Activated CD4-positive, alpha-beta T cell treated with anti-CD3 and anti-CD28 coated beads for 1 hour (primary cell): ENCODE measurements at regions not wholly inside any gene's neighbourhood (a gene's known extent, or its start where the extent isn't known, plus 50 kb on each side); places are given as distances from the start of the nearest gene placed in this dataset.

ENCODE experiments used
- DNase-seq: peaks from one replicate; pipeline ENCODE4 v3.0.0-alpha.2; 2020

DNA sequence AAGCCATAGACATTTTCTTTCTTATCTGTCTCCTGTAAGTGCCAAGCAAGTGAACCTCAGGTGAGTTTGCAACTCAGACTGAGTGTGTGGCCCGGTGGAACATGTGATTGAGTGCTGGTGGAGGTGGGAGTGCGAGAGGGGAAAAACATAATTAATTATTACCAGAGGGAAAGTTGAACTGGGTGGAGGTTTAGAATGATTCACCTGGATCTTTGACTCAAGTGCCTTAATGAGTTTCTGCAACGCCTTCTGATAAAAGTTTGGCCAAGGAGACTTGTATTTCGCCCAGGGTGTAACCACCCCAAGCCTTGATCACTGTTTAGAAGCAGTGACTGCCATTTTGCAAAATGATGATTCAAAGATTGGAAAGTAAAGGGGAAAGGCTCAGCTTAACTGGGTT, 513.9 kb downstream of the GATA3 start:
- no peak for DNase-seq

DNA sequence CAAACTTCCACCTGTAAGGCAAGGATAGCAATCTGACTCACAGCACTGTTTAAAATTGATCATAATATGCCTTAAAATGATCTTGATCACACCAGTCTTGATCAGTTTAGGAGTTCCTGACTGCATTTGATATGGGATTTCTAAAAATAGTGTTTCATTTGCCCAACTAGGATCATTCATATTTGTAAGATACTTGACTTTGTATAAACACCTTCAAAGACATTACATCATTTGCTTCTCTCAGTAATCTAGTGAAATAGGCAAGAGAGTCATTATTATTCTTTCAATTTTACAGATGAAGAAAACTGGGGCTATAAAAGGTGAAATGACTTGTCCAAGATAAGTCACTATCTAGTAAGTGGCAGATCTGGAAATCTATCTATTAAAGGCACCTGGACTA, 521.1 kb downstream of the GATA3 start:
- DNase-seq = no peak

DNA sequence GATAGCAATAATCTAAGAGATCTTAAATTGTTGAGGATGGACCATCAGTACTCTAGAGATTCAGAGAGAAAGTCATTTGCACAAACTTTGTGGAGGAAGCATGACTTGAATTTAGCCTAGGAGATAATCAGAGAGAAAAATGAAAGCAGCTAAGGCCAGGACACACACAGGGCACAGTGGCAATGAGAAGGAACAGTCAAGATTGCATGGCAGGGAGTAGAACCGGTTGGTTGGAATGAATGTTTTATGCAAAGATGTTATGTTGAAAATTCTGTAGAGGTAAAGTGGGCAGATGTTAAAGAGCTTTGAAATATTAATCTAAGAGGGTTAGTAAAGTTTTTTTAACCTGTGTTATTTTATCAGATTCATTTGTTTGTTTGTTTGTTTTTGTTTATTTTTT, 521.8 kb downstream of the GATA3 start:
- no peak for DNase-seq

DNA sequence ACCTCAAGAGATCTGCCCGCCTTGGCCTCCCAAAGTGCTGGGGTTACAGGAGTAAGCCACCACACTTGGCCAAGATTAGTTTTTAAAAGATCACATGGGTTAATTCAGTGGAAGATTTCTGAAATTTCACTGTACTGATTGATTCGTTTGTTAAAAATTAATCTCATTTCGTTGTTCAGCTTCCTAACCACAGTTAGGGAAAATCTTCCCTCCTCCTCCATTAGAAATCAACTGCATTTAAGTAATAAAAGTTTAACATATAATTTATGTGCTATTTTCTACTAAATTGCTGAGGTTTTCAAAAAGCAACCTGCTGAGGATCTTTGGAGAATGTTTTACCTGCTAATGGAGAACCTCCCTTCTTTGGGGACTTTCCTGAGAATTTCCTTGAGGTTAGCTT, 522.4 kb downstream of the GATA3 start:
- no peak for DNase-seq

DNA sequence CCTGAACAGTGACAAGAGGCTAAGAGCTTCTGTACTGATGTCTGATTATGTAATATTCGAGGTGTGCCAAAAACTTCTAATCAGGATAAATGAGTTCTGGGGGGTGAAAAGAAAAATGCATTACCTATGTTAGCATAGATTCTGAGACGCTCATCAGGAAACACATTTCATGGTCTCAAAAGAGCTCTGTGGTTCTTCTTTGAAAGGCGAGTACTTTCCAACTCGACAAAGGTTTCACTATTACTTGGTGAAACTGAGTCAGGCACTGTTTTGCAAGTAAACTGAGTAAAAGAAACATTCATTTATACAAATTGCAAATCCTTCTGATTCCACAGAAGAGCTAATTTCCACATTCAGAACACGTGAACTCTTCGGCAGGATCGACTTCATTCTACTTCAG, 523.2 kb downstream of the GATA3 start:
- DNase-seq = no peak

DNA sequence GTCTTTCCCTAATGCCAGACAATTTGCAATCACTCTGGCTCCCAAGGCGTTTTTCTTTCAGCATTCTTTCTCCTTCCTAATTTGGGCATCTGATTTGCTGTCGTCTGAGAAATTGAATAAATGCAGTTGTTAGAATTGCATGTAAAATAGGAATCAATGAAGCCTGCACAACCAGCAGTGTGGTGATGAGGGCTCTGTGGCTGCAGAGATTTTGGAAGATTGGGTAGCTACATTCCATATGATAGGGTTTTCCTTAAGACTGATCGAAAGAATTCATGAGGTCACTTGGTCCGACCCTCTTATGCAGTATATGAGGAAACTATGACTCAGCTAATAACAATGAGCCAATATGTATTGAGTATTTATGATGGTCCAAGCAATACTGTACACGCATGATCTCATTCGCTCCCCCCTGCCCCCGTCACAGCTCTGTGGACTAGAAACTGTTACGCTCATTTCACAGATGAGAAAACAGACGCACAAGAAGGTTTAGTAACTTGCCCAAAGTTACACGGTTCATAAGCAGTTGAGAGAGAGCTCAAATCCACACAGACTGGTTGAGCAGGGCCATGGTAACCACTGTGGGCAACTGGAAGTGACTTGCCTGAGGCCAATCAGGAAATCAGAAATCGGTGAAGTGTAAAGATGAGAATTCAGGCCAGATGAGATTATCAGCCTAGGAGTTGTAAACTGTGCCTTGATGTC, 527.2 kb downstream of the GATA3 start:
- no peak for DNase-seq

DNA sequence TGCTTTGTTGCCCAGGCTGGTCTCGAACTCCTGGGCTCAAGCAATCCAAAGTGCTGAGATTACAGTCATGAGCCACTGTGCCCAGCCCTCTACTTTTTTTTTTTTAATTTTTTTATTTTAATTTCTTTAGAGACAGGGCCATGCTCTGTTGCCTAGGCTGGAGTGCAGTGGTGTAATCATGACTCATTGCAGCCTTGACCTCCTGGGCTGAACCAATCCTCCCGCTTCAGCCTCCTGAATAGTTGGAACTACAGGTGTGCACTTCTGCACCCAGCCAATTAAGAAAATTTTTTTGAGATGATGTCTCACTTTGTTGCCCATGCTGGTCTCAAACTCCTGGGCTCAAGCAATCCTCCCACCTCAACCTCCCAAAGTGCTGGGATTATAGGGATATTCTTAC, 528.6 kb downstream of the GATA3 start:
- DNase-seq = no peak

DNA sequence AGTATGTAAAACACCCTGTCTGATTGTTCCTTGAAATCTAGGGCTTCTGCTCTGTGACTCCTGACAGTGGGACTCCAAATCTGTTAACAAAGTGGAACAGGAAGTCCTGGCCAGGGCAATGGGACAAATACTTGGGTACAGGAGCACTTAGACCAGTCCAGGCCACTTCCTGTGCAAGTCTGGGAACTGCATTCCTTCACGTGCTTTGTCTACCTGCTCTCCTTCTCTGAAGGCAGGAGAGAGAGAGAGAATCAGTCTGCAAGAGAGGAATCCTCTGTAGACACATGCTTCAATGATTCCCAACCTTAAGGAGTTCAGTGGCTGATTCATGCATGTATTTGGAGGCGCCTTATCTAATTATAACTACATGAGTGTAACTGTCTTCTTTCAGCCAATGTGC, 530.2 kb downstream of the GATA3 start:
- DNase-seq = no peak

DNA sequence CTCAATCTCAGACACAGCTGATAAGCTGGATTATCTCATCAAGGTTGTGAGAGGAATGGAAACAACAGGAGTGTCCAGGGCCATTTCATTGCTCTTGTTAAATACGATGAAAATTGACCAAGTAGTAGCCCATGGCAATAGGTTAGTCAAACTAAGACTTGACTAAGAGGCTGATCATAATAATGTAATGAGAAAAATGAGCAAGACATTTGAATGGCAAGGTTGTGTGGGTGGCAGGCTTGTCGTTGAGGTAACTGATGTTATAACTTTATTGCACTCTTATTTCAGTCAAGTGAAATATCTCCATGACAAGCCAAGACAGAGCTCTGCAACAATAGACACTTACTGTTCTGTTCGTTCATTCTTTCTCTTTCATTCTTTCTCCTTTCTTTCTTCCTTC, 532.0 kb downstream of the GATA3 start:
- no peak for DNase-seq

DNA sequence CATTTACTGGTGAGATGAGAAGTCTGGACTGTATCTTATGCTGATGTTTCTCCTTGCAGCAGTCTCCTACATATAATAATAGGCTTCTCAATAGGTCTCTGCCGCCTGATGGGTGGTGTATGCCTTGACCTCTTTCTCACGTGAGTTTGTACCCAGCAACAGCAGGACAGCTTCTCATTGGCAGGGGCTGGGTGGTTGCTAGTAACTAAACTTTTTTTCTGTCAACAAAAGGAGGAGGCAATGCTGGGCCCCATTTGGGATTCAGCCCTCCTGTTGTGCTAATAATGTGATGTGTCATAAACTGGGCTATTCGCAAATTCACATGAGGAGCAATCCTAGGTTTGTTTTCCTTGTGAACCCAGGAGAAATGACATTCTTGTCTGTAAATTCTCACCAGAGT, 533.6 kb downstream of the GATA3 start:
- DNase-seq = no peak

DNA sequence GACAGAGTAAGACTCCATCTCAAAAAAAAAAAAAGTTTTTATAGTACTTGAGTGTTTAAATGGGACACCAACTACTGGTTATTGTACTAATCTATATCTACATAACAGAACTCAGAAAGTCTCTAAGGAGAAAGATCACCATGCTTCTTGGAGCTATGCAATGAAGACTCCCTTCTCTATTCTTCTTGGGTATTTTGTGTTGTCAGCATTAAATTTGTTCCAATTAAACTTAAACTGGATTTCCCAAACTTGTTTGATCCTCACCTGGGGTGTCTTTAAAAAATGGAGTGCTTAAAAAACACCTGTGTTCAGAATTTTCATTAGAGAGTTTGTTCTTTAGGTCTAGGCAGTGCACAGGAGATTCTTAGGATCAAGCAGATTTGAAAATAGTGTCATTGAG, 536.0 kb downstream of the GATA3 start:
- no peak for DNase-seq

DNA sequence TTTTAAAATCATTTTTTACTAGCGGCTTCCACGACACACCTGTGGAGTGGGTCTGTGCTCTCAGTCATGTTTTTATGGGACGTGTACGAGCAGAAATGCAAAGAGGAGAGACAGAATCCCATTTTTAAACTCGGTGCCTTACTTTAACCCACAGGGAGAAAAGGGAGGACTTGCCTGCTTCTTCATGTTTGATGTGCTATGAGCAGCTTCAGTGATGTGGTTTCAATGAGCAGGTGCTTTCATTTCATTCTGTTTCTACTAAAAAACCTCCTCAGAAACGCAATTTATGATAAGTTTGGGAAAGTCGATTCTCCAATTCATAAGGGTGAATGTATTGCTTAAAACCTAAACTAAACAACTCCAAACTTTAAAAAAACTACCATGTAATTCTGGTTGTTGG, 537.2 kb downstream of the GATA3 start:
- DNase-seq = no peak

DNA sequence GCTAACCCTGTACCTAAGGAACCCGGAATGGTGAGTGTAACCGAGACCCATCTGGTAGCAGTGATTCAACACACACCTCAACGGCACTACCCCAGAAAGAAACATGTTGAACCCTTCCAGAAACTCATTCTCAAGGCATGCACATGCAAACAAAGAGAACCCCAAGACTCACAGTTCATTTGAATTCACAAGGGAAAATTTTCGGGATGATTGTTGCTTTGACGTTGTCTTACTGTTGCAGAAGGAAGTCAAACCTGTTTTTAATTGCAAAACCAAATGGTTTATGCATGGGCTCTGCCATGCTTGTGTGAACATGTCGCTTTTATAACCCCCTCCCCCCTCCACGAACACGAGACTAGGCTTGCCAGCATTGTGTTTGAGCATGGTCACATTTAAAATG, 539.7 kb downstream of the GATA3 start:
- no peak for DNase-seq

DNA sequence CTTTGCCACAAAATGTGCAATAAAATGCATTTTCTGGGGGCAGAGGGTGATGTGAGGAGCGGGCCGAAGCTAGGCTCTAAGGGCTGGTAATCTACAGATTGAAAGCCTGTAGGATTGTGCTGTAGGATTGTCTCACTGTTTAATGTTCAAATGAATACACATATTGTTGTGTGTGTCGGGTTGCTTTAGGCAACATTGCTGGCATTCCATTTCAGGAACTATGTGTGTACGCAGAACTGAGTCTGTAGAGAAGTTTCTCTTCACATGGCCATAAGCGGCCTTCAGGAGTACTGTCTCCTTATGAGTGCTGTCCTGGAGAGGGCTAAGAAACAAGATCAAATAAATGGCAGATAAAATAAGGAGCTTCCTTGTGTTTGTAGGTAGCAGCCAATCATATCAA, 540.2 kb downstream of the GATA3 start:
- no peak for DNase-seq

DNA sequence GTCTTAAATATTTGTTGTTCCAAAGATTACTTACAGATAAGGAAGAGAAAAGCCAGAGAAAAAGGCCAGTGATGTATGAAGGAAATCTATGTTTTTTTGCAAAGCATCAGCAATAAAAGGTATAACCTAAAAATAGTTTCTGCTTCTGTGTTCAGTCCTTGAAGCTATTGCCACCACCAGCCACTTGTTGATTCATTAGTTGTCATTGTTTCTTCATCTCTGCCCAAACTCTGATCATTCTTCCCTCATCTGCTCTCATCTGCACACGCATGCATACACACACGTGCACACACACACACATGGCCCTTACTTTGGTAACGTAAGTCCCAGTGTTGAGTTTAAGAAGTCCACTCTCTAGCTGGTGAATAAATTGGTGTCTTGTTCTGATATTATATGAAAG, 540.7 kb downstream of the GATA3 start:
- no peak for DNase-seq

DNA sequence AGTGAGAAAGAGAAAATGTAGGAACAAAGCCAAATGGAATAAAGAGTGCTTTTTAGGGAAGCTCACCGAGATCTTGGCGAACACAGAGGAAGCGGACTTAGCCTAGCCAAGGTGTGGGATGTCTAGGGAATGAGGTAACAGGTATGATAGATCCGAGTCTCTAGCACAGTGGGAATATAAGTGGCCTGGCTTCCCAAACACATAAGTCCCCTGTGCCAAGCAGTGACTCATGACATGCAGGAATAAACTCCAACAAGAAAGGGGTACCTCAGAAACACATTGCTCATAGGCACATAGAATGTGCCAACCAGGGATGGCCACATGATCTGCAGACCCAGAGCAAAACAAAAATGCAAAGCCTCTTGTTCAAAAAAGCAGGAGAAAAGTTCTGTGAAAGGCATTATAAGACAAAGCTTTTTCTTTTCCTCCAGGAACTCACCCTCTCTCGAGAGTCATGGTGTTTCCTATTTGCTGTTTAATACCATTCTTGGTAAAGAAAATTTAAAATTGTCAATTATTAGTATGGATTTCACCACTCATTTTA, 542.5 kb downstream of the GATA3 start:
- DNase-seq = no peak

DNA sequence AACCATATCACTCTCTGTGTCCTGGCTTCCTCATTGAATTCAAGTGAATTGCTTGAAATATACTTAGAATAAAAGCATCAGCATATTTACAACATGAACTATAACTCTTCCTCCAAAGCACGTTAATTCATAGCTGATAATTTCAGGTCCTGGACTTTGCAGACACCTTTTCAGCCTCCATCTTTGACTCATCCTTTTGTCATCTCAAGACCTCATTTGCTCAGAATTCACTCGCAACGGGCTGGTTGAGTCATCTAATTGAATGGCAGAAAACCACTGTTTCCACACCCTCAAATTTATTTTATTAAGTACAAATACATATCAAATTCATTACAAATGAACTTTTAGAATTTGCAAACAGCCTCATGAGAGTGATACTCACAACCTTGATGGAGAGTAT, 545.7 kb downstream of the GATA3 start:
- no peak for DNase-seq

DNA sequence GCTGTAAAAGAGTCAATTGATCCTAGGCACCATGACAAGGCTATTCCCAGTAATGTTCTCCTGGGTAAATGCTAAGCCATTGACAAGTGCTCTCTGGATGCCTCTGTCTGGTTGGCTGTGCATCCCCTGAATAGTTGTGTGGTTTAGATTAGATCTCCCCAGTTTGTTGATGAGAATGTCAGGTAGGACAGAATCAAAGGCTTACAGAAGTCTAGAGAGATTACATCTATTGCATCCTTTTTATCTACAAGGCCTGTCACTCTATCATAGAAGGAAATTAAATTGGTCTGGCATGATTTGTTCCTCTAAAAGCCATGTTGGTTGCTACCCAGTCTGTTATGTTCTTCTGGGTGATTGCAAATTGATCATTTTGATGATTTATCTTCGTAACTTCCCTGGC, 548.3 kb downstream of the GATA3 start:
- no peak for DNase-seq

DNA sequence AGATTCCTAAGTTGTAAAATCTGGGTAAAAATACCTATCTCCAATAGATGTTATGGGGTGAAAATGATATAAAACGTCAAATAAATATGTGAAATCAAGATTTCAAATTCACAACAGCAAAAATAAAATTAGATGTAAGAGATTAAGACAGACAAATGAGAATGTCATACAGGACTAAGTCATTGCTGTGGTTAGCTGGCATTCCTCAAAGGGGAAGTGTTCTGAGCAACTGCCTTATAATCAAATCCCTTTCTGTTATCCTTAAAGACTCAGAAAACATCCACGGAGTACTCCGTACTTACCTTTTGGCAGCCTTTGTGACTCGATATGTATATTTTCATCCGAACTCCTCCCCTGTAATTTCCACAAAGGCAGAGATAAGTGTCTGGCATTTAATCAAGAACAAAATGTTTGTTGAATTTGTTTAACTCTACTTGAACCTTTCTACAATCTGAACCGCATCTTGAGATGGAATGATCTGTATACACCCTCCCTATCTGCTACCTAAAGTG, 559.6 kb downstream of the GATA3 start:
- DNase-seq = no peak

DNA sequence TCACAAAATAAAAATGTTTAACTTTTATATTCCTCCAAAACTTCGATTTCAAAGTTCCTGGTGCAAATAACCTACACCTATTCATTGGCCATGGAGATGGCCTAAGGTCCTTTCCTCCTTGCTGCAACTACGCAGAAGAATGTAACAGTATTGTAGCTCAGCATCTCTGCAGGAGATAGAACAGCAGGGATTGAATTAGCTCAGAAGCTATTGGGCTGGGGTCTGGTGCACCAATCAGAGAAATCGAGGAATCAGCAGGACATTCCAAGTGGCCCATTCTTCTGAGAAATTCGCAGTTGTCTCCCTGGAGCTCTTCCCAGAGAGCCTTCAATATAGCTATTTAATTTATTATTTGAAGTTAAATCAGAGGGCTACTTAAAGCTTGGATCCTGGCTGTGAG, 560.6 kb downstream of the GATA3 start:
- no peak for DNase-seq

DNA sequence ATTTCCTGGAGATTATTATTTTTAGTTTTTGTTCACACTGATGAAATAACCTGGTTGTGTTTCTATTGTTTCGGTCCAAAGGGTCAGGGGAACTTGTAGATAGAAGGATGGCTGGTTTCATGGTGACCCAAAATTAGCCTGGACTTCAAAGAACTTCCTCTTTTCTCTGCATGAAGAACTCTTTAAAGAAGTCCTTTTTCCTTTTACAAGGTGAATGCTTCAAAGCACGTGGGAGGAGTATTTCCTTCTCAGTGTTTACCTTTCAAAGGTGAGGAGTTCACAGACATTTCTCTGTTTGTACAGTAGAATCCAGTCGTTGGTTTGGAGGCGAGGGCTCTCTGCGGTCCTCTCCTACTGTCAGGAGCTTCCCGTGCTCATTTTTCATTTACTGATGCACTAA, 561.7 kb downstream of the GATA3 start:
- DNase-seq = no peak

DNA sequence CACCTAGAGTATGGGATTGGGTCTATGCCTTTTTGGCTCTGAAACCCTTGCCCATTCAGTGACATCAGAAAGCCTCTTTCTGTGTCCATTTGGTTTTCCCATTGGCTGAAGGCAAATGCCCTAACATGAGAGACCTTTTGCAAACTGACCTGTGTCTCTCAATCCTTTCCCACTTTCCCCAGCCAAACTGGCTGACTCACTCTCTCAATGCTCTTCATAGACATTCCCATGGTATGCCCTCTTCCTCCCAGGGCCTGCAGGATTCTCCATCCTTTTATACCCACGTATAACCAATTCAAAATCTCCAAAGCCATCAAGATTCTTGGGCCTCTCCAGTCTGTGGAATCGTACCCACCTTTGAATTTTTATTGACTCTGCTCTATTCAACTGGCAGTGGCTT, 563.3 kb downstream of the GATA3 start:
- no peak for DNase-seq

DNA sequence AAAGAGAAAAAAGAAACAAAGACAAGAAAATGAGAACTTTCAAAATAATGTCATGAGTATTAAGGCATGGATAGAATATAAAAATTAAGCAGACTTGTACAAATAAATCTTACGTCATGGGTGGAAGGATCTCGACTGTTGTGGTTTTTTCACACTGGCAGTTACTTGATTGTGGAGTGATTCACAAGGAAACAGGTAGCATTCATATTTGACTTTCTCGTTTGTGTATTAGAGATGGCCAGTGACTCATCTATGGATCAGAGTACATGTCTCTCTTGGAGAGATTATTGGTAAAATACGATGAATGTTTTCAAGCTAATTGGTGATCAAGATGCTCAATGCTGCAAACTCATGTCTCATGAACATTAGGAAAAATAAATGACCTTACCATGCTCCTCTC, 564.3 kb downstream of the GATA3 start:
- DNase-seq = no peak

DNA sequence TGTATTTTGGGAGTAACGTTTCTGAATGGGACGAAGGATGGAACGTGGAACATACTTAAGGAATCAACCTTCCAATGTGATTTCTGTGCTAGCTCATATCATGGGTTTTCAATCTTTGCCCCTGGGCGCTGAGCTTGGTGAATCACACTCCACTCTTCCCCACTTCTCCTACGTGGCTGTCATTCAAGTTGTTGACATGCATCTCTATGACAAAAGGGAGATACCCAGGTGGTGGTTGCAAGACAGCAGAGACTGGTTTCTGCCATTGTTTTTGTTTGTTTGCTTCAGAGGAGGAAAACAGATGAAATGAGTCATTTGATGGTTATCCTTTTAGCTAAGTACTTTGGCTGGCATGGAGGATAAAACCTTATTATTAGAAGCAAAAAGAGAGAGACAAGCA, 573.9 kb downstream of the GATA3 start:
- DNase-seq = no peak

DNA sequence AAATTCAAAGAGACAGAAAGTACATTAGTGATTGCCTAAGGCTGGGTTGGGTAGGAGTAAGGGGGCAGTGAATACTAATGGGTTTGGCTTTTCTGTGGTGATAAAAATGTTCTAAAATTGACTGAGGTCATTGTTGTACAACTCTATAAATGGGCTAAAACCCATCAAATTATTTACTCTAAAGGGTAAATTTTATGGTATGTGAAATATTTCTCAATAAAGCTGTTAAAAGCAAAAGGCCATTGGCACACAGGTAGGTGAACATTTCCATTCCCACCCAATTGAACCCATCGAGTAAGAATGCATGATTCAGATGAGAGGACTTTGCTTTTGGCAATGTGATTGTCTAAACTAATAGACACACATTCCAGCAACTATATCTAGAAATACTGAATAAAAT, 579.4 kb downstream of the GATA3 start:
- no peak for DNase-seq
